HCT116 (cell line): ENCODE measurements at regions not wholly inside any gene's neighbourhood (a gene's known extent, or its start where the extent isn't known, plus 50 kb on each side); places are given as distances from the start of the nearest gene placed in this dataset.

ENCODE experiments used
- CEBPB ChIP-seq: IDR thresholded peaks from 2 replicates; pipeline ENCODE4 v1.6.1; 2012; ENCODE audit warnings: low read depth
- EGR1 ChIP-seq: IDR thresholded peaks from 2 replicates; pipeline ENCODE4 v1.6.1; 2012; ENCODE audit warnings: low read depth
- EZH2 ChIP-seq: fragments of 200-600 bp; sonication (generic); IDR thresholded peaks from 2 replicates; pipeline ENCODE4 v1.6.1; 2017; ENCODE audit warnings: antibody characterized with exemption, mixed run types
- EZH2phosphoT487 ChIP-seq: fragments of 200-600 bp; IDR thresholded peaks from 2 replicates; pipeline ENCODE4 v1.6.1; 2018; ENCODE audit warnings: antibody characterized with exemption, borderline replicate concordance
- FOSL1 ChIP-seq: IDR thresholded peaks from 2 replicates; pipeline ENCODE4 v1.6.1; 2012; ENCODE audit warnings: low read depth
- JUND ChIP-seq: IDR thresholded peaks from 2 replicates; pipeline ENCODE4 v1.6.1; 2012
- POLR2A ChIP-seq: IDR thresholded peaks from 2 replicates; pipeline ENCODE4 v1.7.0; 2011; ENCODE audit warnings: borderline replicate concordance; ENCODE audit not compliant: insufficient read depth, insufficient read length; ENCODE audit errors: extremely low read depth
- POLR2AphosphoS5 ChIP-seq: IDR thresholded peaks from 2 replicates; pipeline ENCODE4 v1.6.1; 2011; ENCODE audit warnings: mild to moderate bottlenecking, low read depth, low read length, moderate library complexity
- REST ChIP-seq: IDR thresholded peaks from 2 replicates; pipeline ENCODE4 v1.6.1; 2012; ENCODE audit warnings: low read depth
- YY1 ChIP-seq: IDR thresholded peaks from 2 replicates; pipeline ENCODE4 v1.6.1; 2011; ENCODE audit warnings: low read length, low read depth, moderate library complexity, mild to moderate bottlenecking; ENCODE audit not compliant: insufficient replicate concordance; ENCODE audit errors: extremely low read depth
- ZBTB33 ChIP-seq: IDR thresholded peaks from 2 replicates; pipeline ENCODE4 v1.6.1; 2011; ENCODE audit warnings: mild to moderate bottlenecking, low read length, moderate library complexity; ENCODE audit not compliant: insufficient replicate concordance; ENCODE audit errors: extremely low read depth
- TF ChIP-seq, protein P1 (sequence below), 3 experiments: fragments of 200-600 bp in 1 of 3; sonication (generic) in 1 of 3; IDR thresholded peaks in 2 of 3; conservative IDR thresholded peaks in 1 of 3; 2 replicates each; pipeline ENCODE4 v1.5.1; 2012 to 2017; ENCODE audit warnings: low read depth in 2 of 3, low read length in 2 of 3, antibody characterized with exemption in 1 of 3, borderline replicate concordance in 1 of 3, control low read depth in 1 of 3, mild to moderate bottlenecking in 1 of 3, mixed read lengths in 1 of 3, mixed run types in 1 of 3, moderate library complexity in 1 of 3; ENCODE audit not compliant: insufficient read depth in 1 of 3
- TF ChIP-seq, protein P2 (sequence below): IDR thresholded peaks from 2 replicates; pipeline ENCODE4 v1.6.1; 2012
- TF ChIP-seq, protein P3 (sequence below): IDR thresholded peaks from 2 replicates; pipeline ENCODE4 v1.6.1; 2012

- TF ChIP-seq POLR2A = no peak
- TF ChIP-seq, protein P1, sequence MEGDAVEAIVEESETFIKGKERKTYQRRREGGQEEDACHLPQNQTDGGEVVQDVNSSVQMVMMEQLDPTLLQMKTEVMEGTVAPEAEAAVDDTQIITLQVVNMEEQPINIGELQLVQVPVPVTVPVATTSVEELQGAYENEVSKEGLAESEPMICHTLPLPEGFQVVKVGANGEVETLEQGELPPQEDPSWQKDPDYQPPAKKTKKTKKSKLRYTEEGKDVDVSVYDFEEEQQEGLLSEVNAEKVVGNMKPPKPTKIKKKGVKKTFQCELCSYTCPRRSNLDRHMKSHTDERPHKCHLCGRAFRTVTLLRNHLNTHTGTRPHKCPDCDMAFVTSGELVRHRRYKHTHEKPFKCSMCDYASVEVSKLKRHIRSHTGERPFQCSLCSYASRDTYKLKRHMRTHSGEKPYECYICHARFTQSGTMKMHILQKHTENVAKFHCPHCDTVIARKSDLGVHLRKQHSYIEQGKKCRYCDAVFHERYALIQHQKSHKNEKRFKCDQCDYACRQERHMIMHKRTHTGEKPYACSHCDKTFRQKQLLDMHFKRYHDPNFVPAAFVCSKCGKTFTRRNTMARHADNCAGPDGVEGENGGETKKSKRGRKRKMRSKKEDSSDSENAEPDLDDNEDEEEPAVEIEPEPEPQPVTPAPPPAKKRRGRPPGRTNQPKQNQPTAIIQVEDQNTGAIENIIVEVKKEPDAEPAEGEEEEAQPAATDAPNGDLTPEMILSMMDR (IDR thresholded peaks at IDR 0.05 in 2 of 3, conservative IDR thresholded peaks at IDR 0.05 in 1 of 3; ENCODE audit: borderline replicate concordance in 1 of 3, insufficient read depth in 1 of 3, low read depth in 2 of 3, low read length in 2 of 3) = no peak
- TF ChIP-seq EGR1 = no peak
- TF ChIP-seq EZH2phosphoT487 = no peak
- TF ChIP-seq POLR2AphosphoS5 = no peak
- no peak for TF ChIP-seq JUND
- no peak for TF ChIP-seq CEBPB
- TF ChIP-seq, protein P2, sequence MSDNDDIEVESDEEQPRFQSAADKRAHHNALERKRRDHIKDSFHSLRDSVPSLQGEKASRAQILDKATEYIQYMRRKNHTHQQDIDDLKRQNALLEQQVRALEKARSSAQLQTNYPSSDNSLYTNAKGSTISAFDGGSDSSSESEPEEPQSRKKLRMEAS = no peak
- TF ChIP-seq REST = no peak
- TF ChIP-seq FOSL1 = no peak
- TF ChIP-seq YY1 = no peak
- TF ChIP-seq ZBTB33 = no peak
- TF ChIP-seq, protein P3, sequence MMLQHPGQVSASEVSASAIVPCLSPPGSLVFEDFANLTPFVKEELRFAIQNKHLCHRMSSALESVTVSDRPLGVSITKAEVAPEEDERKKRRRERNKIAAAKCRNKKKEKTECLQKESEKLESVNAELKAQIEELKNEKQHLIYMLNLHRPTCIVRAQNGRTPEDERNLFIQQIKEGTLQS = no peak
- no peak for TF ChIP-seq EZH2
Observed at GRCh38 chr9:134570711-134571325, 70.8 kb upstream of the COL5A1 start.
